ENCODE measurements at regions not wholly inside any gene's neighbourhood (a gene's known extent, or its start where the extent isn't known, plus 50 kb on each side); places are given as distances from the start of the nearest gene placed in this dataset.

- Mint-ChIP-seq H3K9me3 (peaks cover 16% of the 10 kb centered on the region), H3K27me3 (ENCODE audit: low read depth) (peaks cover 22% of the 10 kb centered on the region), H3K36me3 (ENCODE audit: insufficient read depth) (no peaks in the 10 kb centered on the region), H3K4me1 (ENCODE audit: low read depth) (no peaks in the 10 kb centered on the region), H3K4me3 (no peak overlapping the region)
- no peak for DNase-seq
- no peak for ATAC-seq
These were observed 51.3 kb upstream of the LRRN2 start for GRCh38 chr1:204736836-204737235.

GRCh38 chr1:204738506-204738905, 53.0 kb upstream of the LRRN2 start:
- DNase-seq (no peak), ATAC-seq (no peak)
- Mint-ChIP-seq H3K9me3 (peaks cover 16% of the 10 kb centered on the region), H3K4me1 (ENCODE audit: low read depth) (no peaks in the 10 kb centered on the region), H3K36me3 (ENCODE audit: insufficient read depth) (no peaks in the 10 kb centered on the region), H3K27me3 (ENCODE audit: low read depth) (peaks cover 35% of the 10 kb centered on the region), H3K4me3 (no peak overlapping the region)

- DNase-seq = no peak
- no peak overlapping the region for H3K4me3 Mint-ChIP-seq
- ATAC-seq = no peak
- no peaks in the 10 kb centered on the region for H3K4me1 Mint-ChIP-seq (ENCODE audit: low read depth)
- no peaks in the 10 kb centered on the region for H3K36me3 Mint-ChIP-seq (ENCODE audit: insufficient read depth)
- peaks cover 16% of the 10 kb centered on the region for H3K9me3 Mint-ChIP-seq
- peaks cover 35% of the 10 kb centered on the region for H3K27me3 Mint-ChIP-seq (ENCODE audit: low read depth)
These were observed 54.8 kb upstream of the LRRN2 start for GRCh38 chr1:204740354-204740753.

GRCh38 chr1:204741440-204741839, 55.9 kb upstream of the LRRN2 start:
- H3K4me1 Mint-ChIP-seq (ENCODE audit: low read depth) = no peaks in the 10 kb centered on the region
- H3K36me3 Mint-ChIP-seq (ENCODE audit: insufficient read depth) = no peaks in the 10 kb centered on the region
- H3K4me3 Mint-ChIP-seq = no peak overlapping the region
- ATAC-seq = no peak
- H3K9me3 Mint-ChIP-seq = peaks cover 16% of the 10 kb centered on the region
- H3K27me3 Mint-ChIP-seq (ENCODE audit: low read depth) = peaks cover 37% of the 10 kb centered on the region
- no peak for DNase-seq

GRCh38 chr1:204742676-204743251, 57.2 kb upstream of the LRRN2 start:
- Mint-ChIP-seq H3K9me3 (peaks cover 8% of the 10 kb centered on the region), H3K36me3 (ENCODE audit: insufficient read depth) (no peaks in the 10 kb centered on the region), H3K27me3 (ENCODE audit: low read depth) (peaks cover 37% of the 10 kb centered on the region), H3K4me1 (ENCODE audit: low read depth) (no peaks in the 10 kb centered on the region), H3K4me3 (no peak overlapping the region)
- ATAC-seq (no peak), DNase-seq (no peak)

- DNase-seq = no peak
- Mint-ChIP-seq H3K27me3 (ENCODE audit: low read depth) (peaks cover 34% of the 10 kb centered on the region), H3K4me1 (ENCODE audit: low read depth) (no peaks in the 10 kb centered on the region), H3K36me3 (ENCODE audit: insufficient read depth) (no peaks in the 10 kb centered on the region), H3K4me3 (no peak overlapping the region), H3K9me3 (no peaks in the 10 kb centered on the region)
- no peak for ATAC-seq
These were observed 58.7 kb upstream of the LRRN2 start for GRCh38 chr1:204744107-204744779.

- Mint-ChIP-seq H3K4me3 (no peak overlapping the region), H3K27me3 (ENCODE audit: low read depth) (peaks cover 21% of the 10 kb centered on the region), H3K36me3 (ENCODE audit: insufficient read depth) (no peaks in the 10 kb centered on the region), H3K9me3 (no peaks in the 10 kb centered on the region), H3K4me1 (ENCODE audit: low read depth) (no peaks in the 10 kb centered on the region)
- peak; percentile 62 to 79 for ATAC-seq
- DNase-seq = peak; percentile 40
These were observed 61.4 kb upstream of the LRRN2 start for GRCh38 chr1:204746838-204747442.

- ATAC-seq (no peak), DNase-seq (no peak)
- Mint-ChIP-seq H3K27me3 (ENCODE audit: low read depth) (peaks cover 12% of the 10 kb centered on the region), H3K36me3 (ENCODE audit: insufficient read depth) (no peaks in the 10 kb centered on the region), H3K9me3 (no peaks in the 10 kb centered on the region), H3K4me1 (ENCODE audit: low read depth) (no peaks in the 10 kb centered on the region), H3K4me3 (no peak overlapping the region)
These were observed 65.9 kb upstream of the LRRN2 start for GRCh38 chr1:204751480-204751879.

GRCh38 chr1:204751883-204752687, 66.5 kb upstream of the LRRN2 start:
- H3K36me3 Mint-ChIP-seq (ENCODE audit: insufficient read depth) = no peaks in the 10 kb centered on the region
- no peak for ATAC-seq
- H3K27me3 Mint-ChIP-seq (ENCODE audit: low read depth) = peaks cover 12% of the 10 kb centered on the region
- H3K4me3 Mint-ChIP-seq = no peak overlapping the region
- no peak for DNase-seq
- H3K9me3 Mint-ChIP-seq = no peaks in the 10 kb centered on the region
- H3K4me1 Mint-ChIP-seq (ENCODE audit: low read depth) = no peaks in the 10 kb centered on the region

GRCh38 chr1:204752688-204753040, 67.1 kb upstream of the LRRN2 start:
- DNase-seq = no peak
- H3K4me1 Mint-ChIP-seq (ENCODE audit: low read depth) = no peaks in the 10 kb centered on the region

GRCh38 chr1:204754821-204755220, 69.3 kb upstream of the LRRN2 start:
- ATAC-seq (no peak), DNase-seq (no peak)
- Mint-ChIP-seq H3K36me3 (ENCODE audit: insufficient read depth) (no peaks in the 10 kb centered on the region), H3K4me1 (ENCODE audit: low read depth) (no peaks in the 10 kb centered on the region), H3K27me3 (ENCODE audit: low read depth) (peaks cover 12% of the 10 kb centered on the region), H3K9me3 (no peaks in the 10 kb centered on the region), H3K4me3 (no peak overlapping the region)

More at GRCh38 chr1:204752688-204753040, 67.1 kb upstream of the LRRN2 start:
- Mint-ChIP-seq H3K9me3 (no peaks in the 10 kb centered on the region), H3K36me3 (ENCODE audit: insufficient read depth) (no peaks in the 10 kb centered on the region), H3K4me3 (no peak overlapping the region), H3K27me3 (ENCODE audit: low read depth) (peaks cover 12% of the 10 kb centered on the region)
- no peak for ATAC-seq

- Mint-ChIP-seq H3K9me3 (no peaks in the 10 kb centered on the region), H3K27me3 (ENCODE audit: low read depth) (peaks cover 14% of the 10 kb centered on the region), H3K36me3 (ENCODE audit: insufficient read depth) (no peaks in the 10 kb centered on the region), H3K4me1 (ENCODE audit: low read depth) (no peaks in the 10 kb centered on the region), H3K4me3 (no peak overlapping the region)
- no peak for DNase-seq
- ATAC-seq = no peak
These were observed 70.8 kb upstream of the LRRN2 start for GRCh38 chr1:204756349-204756748.

- peaks cover 14% of the 10 kb centered on the region for H3K27me3 Mint-ChIP-seq (ENCODE audit: low read depth)
These were observed 71.3 kb upstream of the LRRN2 start for GRCh38 chr1:204756811-204757210.

GRCh38 chr1:204758601-204759000, 73.1 kb upstream of the LRRN2 start:
- H3K27me3 Mint-ChIP-seq (ENCODE audit: low read depth) = peaks cover 9% of the 10 kb centered on the region
- H3K4me1 Mint-ChIP-seq (ENCODE audit: low read depth) = peaks cover 2% of the 10 kb centered on the region
- no peak overlapping the region for H3K4me3 Mint-ChIP-seq
- H3K9me3 Mint-ChIP-seq = no peaks in the 10 kb centered on the region
- H3K36me3 Mint-ChIP-seq (ENCODE audit: insufficient read depth) = no peaks in the 10 kb centered on the region
- DNase-seq (no peak), ATAC-seq (no peak)

More at GRCh38 chr1:204756811-204757210, 71.3 kb upstream of the LRRN2 start:
- H3K36me3 Mint-ChIP-seq (ENCODE audit: insufficient read depth) = no peaks in the 10 kb centered on the region
- H3K4me1 Mint-ChIP-seq (ENCODE audit: low read depth) = no peaks in the 10 kb centered on the region
- ATAC-seq = no peak
- DNase-seq = no peak
- no peaks in the 10 kb centered on the region for H3K9me3 Mint-ChIP-seq
- H3K4me3 Mint-ChIP-seq = no peak overlapping the region

Data from activated T-cell treated with anti-CD3 and anti-CD28 coated beads, Interleukin-2, amount 50 U/mL, for 4 hours (primary cell).